Panc1 (cell line): ENCODE measurements at regions not wholly inside any gene's neighbourhood (a gene's known extent, or its start where the extent isn't known, plus 50 kb on each side); places are given as distances from the start of the nearest gene placed in this dataset.

Source experiments
- ATAC-seq: fragments of 200-7000 bp; cut with Tn5 transposase; 2 replicates; pipeline ENCODE4 v1.9.1; 2020; ENCODE audit warnings: mild to moderate bottlenecking, moderate library complexity
- BruUV-seq: library from RNA; stranded (reverse); fragments of 400-500 nt; replicated peaks from 2 replicates; lab custom pipeline; 2021; lab: Mats Ljungman, UMichigan
- CTCF ChIA-PET: fragments of 300-600 bp; sonication (Branson Sonifier 250); formaldehyde crosslinking; loops from one replicate; lab custom pipeline; 2022; ENCODE audit warnings: antibody characterized with exemption; lab: Charles Lee
- POLR2A ChIA-PET: fragments of 300-600 bp; sonication (Branson Sonifier 250); formaldehyde crosslinking; loops from one replicate; lab custom pipeline; 2022; ENCODE audit warnings: antibody characterized with exemption; lab: Charles Lee
- DNase-seq: peaks from one replicate; pipeline ENCODE4 v3.0.0-alpha.2; 2010; ENCODE audit warnings: low read depth, low spot score
- H3K27ac ChIP-seq: 2 replicates; pipeline ENCODE4 v1.5.1; 2011; ENCODE audit warnings: mild to moderate bottlenecking, low read length, inconsistent platforms
- H3K27me3 ChIP-seq: fragments of 200-500 bp; sonication (Bioruptor generic); 2 replicates; pipeline ENCODE4 v1.6.0; 2014; ENCODE audit warnings: low read length, inconsistent platforms; ENCODE audit not compliant: control insufficient read depth, insufficient read depth
- H3K36me3 ChIP-seq: fragments of 200-500 bp; sonication (Bioruptor generic); 2 replicates; pipeline ENCODE4 v1.5.1; 2014; ENCODE audit warnings: inconsistent platforms, mild to moderate bottlenecking, low read length, moderate library complexity; ENCODE audit not compliant: control insufficient read depth, insufficient read depth
- H3K4me1 ChIP-seq: 2 replicates; pipeline ENCODE4 v1.5.1; 2011; ENCODE audit warnings: inconsistent platforms, mild to moderate bottlenecking, low read length, moderate library complexity; ENCODE audit not compliant: control insufficient read depth, insufficient read depth
- H3K4me3 ChIP-seq, 2 experiments: 2 replicates each; pipeline ENCODE4 v1.5.1; 2011 to 2012; ENCODE audit warnings: low read depth in 2 of 2, low read length in 2 of 2, mild to moderate bottlenecking in 2 of 2, inconsistent platforms in 1 of 2, moderate library complexity in 1 of 2
- H3K9me3 ChIP-seq: fragments of 200-500 bp; sonication (Bioruptor generic); 2 replicates; pipeline ENCODE4 v1.5.1; 2014; ENCODE audit warnings: low read depth, mild to moderate bottlenecking, inconsistent platforms, low read length, moderate library complexity; ENCODE audit not compliant: control insufficient read depth, insufficient read depth
- CTCF ChIP-seq: fragments of 450-650 bp; IDR thresholded peaks from 2 replicates; pipeline ENCODE4 v1.5.1; 2017; ENCODE audit warnings: mild to moderate bottlenecking
- POLR2AphosphoS5 ChIP-seq: IDR thresholded peaks from 2 replicates; pipeline ENCODE4 v1.6.1; 2012; ENCODE audit warnings: mild to moderate bottlenecking, low read depth, low read length, moderate library complexity
- REST ChIP-seq, 2 experiments: IDR thresholded peaks; 2 replicates each; pipeline ENCODE4 v1.6.1; 2011 to 2012; ENCODE audit warnings: low read depth in 2 of 2, control low read depth in 1 of 2, low read length in 1 of 2, mild to moderate bottlenecking in 1 of 2, moderate library complexity in 1 of 2; ENCODE audit not compliant: insufficient read depth in 1 of 2
- SIN3A ChIP-seq: IDR thresholded peaks from 2 replicates; pipeline ENCODE4 v1.6.1; 2012; ENCODE audit warnings: low read depth, mild to moderate bottlenecking, low read length, moderate library complexity, borderline replicate concordance; ENCODE audit not compliant: insufficient read depth
- TCF7L2 ChIP-seq: IDR thresholded peaks from 2 replicates; pipeline ENCODE4 v1.6.1; 2011; ENCODE audit warnings: mild to moderate bottlenecking, low read depth, low read length, inconsistent platforms
- in situ Hi-C: cut with HindIII; loops from 2 replicates; pipeline ENCODE4 v1.10.0; 2016; ENCODE audit warnings: low sequenced_read_pairs, low pct_unique_long_range_greater_than_20kb
- intact Hi-C: fragments of 100-400 bp; cut with micrococcal nuclease; formaldehyde crosslinking; loops from one replicate; pipeline ENCODE4 v1.10.0; 2022; ENCODE audit not compliant: unreplicated experiment

GRCh38 chr11:70689764-70690163, 291.4 kb downstream of the CTTN start:
- Histone ChIP-seq H3K9me3 (no peaks in the 10 kb centered on the region), H3K4me3 (no peak overlapping the region), H3K36me3 (no peaks in the 10 kb centered on the region), H3K27me3 (peaks cover 7% of the 10 kb centered on the region), H3K27ac (no peak overlapping the region), H3K4me1 (no peaks in the 10 kb centered on the region)
- TF ChIP-seq REST (IDR thresholded peaks at IDR 0.05; ENCODE audit: insufficient read depth in 1 of 2, low read depth in 2 of 2, low read length in 1 of 2) (no peak), POLR2AphosphoS5 (no peak), CTCF (no peak), SIN3A (no peak), TCF7L2 (no peak)
- ChIA-PET CTCF (no interaction called here), POLR2A (no interaction called here)
- in situ Hi-C loops (no loop called here), intact Hi-C loops (no loop called here)
- ATAC-seq (no peak), DNase-seq (no peak)
- BruUV-seq: no TSS peak

- ChIA-PET CTCF (no interaction called here), POLR2A (no interaction called here)
- Histone ChIP-seq H3K4me1 (no peaks in the 10 kb centered on the region), H3K27me3 (peaks cover 10% of the 10 kb centered on the region), H3K9me3 (no peaks in the 10 kb centered on the region), H3K4me3 (no peak overlapping the region), H3K27ac (no peak overlapping the region), H3K36me3 (no peaks in the 10 kb centered on the region)
- no peak for TF ChIP-seq TCF7L2
- no peak for TF ChIP-seq REST (IDR thresholded peaks at IDR 0.05; ENCODE audit: insufficient read depth in 1 of 2, low read depth in 2 of 2, low read length in 1 of 2)
- TF ChIP-seq SIN3A: no peak
- TF ChIP-seq POLR2AphosphoS5: no peak
- TF ChIP-seq CTCF: no peak
- intact Hi-C loops (no loop called here), in situ Hi-C loops (no loop called here)
- no TSS peak for BruUV-seq
- no peak for DNase-seq
- ATAC-seq: no peak
Measured at GRCh38 chr11:70692131-70692530, 293.8 kb downstream of the CTTN start.
